KBM-7 (cell line): ENCODE measurements at regions not wholly inside any gene's neighbourhood (a gene's known extent, or its start where the extent isn't known, plus 50 kb on each side); places are given as distances from the start of the nearest gene placed in this dataset.

Source experiments
- DNase-seq: peaks from one replicate; pipeline ENCODE4 v3.0.0-alpha.2; 2015
- in situ Hi-C: fragments of 300-500 bp; cut with MboI; formaldehyde crosslinking; loops from 2 replicates; pipeline ENCODE4 v1.14.3; 2020; ENCODE audit warnings: low sequenced_read_pairs, low pct_unique_long_range_greater_than_20kb, mixed read lengths

DNA sequence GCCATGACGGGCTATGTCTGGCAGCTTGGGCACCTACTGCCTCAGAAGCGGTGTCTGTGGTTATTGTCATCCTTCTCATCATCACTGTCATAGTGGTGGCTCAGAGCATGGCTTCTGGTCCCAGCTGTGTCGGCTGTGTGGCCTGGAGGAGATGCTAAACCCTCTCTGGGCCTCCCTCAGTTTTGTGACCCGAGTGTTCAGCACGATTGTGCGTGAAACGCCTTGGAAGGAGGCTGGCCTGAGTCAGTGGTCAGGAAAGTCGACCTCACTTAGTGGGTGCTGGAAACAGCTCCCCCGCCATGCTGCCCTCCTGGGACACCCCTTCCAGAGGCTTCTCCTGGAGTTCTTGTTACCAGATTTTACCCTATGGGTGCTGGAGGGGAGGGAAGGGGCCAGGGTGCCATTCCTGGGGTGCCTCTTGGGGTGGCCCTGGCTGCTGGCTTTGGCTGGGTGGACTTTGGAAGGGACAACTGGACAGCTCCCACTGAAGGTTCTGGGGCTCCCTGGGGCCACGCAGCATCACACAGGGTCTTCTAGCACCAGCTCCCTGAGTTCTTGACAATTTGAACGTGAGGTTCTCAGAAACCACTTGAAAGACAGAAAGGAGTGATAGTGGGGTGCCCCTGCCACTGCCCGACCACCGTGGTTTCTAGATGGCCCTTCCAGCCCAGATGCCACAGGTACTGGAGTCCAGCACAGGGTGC lies 226.5 kb upstream of the GSE1 start:
- in situ Hi-C loops = no loop called here
- no peak for DNase-seq

DNA sequence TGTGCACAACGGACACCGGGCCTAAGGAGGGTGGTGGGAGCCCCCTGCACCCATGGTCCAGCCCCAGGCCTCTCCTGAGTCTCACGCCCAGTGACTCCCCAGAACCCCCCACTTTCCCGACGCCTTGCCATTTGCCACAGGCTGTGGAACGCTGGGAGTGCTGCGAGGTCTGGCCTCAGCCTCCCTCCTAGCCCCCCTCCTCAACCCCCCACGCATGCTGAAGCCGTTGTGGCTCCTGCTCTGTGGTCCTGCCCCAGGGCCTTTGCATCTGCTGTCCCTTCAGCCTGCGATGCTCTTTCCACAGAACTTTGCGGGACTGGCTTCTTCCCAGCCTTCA lies 226.0 kb upstream of the GSE1 start:
- in situ Hi-C loops = no loop called here

DNA sequence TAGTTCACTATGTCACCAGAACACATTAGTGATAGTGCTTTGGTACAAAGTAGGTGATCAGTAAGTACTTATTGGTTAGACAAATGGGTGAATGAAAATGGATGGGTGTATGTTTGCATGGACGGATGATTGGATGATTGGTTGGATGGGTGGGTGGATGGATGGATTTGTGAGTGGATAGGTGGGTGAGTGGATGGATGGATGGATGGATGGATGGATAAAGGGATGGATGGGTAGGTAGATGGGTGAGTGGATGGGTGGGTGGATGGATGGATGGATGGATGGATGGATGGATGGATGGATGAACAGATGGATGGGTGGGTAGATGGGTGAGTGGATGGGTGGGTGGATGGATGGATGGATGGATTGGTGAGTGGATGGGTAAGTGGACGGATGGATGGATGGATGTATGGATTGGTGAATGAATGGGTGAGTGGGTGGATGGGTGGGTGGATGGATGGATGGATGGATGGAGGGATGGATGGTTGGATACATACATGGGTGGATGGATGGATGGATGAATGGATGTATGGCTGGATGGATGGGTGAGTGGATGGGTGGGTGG lies 225.3 kb upstream of the GSE1 start:
- in situ Hi-C loops = no loop called here
- no peak for DNase-seq

More for the DNA sequence above, 226.0 kb upstream of the GSE1 start:
- no peak for DNase-seq

DNA sequence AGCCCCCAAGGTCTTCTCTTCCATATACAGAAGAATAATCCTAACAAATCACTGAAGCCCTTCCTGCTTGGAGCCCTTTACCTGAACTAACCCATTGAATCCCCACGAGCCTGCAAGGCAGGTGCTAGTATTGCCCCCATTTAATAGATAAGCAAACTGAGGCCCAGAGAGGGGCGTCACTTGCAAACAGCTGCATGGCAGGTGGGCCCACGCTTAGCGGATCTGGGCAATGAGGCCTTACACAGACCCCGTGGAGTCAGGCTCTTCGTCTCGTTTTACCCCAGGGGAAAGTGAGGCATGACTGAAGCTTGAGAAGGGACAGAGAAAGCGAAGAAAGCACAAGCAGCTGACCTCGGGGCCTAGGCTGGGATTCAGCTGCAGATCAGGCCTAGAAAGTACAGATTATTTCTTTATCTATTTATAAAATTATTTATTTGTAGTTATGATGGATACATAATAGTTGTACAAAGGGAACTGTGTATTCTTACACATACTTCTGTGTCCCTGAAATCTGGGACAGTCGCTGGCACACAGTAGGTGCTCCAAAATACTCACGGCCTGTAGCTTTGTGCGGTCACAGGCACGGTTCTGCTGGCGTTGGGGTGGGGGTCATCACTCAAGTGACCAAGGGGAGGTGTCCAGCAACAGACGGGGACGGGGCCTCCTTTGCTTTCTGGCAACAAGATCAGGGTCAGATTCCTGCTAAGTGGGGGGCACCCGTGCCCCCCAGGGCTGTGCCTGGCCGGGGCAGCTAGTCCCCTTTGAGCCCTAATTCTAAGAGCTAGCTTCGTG lies 223.2 kb upstream of the GSE1 start:
- no peak for DNase-seq
- in situ Hi-C loops = no loop called here

DNA sequence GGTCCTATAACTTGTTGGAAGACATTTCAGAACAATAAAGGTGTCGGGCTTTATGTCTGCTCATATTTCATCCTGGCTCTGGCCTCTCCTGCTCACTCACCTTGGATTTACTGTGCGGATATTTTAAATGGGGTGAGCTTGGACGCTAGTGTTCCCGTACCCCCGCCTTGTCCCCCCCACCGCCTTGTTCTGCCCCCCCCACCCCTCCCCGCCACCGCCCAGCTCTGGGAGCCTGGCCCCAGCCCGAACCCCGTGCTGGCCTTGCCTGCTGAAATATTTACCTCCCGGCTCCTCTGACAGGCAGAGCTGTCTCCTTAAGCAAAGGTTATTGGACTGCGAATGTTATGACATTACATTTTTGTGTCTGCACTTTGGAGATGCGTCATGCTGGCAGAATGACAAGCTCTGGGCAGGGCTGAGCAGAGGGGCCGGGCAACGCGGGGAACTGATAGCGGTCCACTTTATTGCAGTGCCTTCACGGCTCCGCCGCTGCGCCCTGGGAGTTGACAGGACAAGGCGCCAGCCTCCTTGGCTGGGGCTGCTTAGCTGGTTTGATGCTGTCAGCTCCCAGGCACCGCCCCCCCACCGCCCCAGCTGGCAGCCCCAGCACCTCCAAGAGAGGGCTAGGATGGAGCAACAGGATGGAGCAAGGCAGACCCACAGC lies 222.5 kb upstream of the GSE1 start:
- DNase-seq = peak; percentile 52
- in situ Hi-C loops = no loop called here

DNA sequence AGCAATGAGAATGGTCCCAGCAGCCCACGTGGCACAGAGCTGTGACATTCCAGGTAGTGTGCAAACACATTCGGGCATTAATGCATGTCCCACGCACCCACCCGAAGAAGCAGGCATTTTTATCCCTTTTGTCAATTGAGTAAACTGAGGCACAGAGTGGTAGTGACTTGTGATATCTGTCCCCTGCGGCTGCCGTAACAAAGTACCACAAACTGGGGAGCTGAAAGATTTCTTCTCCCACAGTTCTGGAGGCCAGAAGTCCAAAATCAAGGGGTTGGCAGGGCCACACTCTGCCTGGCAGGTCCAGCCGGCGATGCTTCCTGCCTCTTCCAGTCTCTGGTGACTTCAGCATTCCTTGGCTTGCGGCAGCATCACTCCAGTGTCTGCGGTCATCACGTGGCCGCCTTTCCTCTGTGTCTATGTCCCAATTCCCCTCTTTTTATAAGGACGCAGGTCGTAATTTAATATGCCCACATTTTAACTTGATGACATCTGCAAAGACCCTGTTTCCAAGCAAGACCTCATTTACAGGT lies 221.9 kb upstream of the GSE1 start:
- DNase-seq = no peak
- in situ Hi-C loops = no loop called here

DNA sequence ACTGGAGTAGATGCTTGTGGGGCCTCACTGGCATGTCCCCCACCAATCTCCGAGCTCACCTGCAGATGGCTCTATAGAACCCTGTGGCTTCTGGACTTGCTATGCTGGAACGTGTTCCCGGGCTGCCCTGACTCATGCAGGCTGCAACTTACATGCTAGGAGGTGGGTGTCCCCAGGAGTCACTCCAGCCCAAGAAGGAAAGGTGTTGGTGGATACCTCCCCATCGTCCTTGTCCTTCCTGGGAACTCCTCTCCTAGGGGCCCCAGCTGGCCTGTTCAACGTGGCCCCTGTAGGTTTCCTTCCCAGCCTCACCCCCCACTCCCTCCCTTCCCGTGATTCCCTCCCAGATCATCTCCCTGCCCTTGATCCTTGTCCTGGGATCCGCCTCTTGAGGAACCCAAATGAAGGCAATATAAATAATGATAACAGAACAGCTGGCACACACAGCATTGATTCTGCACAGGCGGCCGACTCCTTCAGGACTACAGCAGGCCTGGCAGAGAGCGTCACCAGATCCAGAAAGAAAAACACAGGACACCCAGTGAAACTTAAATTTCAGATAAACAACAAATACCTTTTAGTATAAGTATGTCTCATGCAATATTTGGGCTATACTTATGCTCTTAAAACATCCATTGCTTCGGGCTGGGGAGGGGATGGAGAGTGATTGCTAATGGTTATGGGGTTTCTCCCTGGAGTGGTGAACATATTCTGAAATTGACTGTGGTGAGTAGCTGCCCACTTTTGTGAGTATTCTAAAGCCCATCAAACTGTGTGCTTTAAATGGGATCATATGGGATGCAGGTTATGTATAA lies 221.1 kb upstream of the GSE1 start:
- no peak for DNase-seq
- in situ Hi-C loops = no loop called here

DNA sequence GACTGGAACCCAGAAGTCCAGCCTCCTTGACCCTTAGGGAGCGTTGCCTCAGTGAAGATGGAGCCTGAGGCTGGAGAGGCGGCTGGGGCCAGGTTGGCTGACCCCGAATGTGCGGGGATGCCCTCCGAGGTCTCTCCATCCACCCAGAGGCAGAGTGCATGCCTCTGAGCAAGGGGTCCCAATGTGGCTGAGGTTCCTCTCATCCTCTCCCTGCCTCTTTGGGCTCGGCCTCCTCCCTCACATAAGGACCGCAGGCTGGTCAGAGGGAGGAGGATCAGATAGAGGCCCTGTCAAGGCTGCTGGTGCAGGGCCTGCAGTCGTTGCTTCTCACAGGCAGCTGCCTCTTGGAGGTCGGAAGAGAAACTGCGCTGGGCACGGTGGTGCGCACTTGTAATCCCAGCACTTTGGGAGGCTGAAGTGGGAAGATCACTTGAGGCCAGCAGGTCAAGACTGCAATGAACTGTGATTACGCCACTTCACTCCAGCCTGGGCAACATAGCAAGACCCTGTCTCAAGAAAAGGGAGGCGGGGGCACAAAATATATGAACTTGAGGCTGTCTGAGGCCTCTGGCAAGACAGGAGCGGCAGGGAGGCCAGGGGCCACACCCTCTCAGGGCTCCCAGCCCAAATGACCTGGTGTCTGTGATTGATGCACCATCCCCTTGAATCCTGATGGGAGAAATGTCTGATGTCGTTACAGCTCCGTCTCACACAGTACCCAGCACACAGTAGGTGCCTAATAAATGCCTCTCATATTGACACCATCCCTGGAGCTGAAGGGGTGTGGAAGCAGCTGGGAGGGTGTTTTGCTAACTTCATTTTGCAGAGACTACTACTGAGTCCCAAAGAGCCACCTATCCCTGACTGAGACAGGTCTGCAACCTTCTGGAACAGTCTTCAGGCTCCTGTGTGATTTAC lies 220.1 kb upstream of the GSE1 start:
- no peak for DNase-seq
- in situ Hi-C loops = no loop called here

DNA sequence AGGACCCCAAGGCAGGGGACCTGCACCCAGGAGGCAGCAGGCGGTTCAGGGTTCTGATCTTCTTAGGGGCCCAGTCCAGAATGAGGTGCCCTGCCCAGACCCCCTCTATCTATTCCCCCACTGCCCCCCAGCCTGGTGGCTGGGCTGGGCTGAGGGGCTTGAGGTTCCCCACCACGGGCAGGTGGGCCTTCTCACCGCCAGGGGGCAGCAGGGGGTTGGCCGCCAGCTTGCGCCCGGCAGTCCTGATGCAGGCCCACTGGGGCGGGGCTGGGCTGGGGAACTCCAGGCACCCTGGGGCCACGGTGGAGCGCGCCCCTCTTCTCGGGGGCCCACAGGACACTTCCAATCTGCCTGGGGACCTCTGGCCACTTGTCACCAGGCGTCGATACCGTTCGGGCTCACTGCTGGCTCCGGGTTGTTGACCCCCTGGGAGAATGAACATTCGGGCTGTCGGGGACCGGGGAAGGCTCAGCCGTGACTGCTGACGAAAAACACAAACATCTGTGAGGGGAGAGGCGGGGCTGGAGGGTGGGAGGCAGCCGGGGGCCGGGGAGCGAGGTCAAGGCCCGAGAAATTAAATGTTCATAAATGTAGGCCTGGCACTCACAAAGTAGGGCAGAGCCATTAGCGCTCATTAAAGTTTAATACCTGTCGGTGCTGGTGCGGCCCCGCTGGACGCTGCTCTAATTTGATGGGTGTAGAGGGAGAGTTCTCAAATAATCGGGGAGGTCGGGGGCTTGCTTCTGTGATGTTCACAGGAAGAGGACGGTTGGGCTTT lies 219.3 kb upstream of the GSE1 start:
- DNase-seq = peak; percentile 66
- in situ Hi-C loops = no loop called here

DNA sequence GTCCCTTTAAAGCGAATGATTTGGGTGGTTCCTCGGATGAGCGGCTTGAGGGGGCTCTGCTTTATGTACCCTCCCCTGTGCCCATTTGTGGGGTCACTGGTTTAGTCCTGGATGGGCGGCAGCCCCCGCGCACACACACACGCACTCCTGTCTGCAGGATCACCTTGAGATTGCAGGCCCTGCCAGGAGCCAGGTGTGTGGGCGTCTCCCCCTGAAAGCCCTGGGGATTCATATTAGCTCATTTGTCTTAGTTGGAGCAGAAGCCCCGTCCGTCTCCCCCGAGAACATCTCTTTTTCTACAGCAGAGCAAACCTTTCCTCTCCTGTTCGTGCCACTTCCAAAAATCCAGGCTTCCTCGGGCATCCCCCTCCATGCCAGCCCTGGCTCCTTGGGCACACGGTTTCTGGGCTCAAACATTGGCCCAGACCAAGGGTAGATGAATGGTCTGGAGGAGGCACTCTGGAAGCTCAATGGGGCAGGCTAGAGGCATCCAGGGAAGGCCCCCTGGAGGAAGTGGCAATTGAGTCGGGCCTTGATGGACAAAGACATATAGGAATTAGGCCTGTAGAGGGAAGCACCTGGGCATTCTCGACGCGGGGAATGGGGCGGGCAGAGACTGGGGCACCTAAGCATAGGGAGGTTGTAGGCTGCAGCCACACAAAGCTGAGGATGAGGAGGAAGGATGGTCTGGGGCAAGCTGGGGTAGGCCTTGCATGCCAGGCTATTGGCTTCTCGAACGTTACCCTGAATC lies 218.5 kb upstream of the GSE1 start:
- DNase-seq = no peak
- in situ Hi-C loops = no loop called here

DNA sequence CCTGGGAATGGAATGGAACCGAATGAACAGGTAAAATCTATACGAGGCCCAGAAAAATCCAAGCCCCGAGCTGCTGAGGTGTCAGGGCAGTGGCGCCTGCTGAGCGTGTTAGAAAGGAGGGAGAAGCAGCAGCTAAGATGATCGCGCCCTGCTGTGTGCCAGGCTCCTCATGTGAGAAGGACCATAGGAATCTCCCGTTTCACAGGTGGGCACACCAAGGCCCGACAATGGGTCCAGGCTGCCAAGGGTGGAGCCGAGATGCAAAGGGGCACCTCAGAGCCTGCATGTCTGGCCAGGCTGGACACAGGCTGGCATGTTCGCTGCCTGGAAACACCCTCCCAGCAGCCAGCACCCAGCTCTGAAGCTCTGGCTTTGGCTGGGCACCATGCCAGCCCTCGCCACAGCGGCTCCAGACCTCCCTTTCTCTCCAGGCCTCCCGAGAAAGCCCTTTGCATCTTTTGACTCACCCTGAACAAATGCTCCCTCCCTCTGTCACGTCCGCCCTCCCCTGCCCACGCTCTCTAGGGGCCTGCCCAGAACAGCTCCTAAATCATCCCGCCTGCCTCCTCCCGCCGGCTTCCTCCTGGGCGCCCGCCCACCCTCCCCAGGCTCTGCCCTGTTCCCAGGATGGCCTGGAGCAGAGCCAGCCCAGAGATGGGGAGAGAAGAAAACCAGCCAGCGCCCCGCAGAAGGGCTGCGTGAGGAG lies 217.8 kb upstream of the GSE1 start:
- in situ Hi-C loops = no loop called here
- DNase-seq = peak; percentile 72

DNA sequence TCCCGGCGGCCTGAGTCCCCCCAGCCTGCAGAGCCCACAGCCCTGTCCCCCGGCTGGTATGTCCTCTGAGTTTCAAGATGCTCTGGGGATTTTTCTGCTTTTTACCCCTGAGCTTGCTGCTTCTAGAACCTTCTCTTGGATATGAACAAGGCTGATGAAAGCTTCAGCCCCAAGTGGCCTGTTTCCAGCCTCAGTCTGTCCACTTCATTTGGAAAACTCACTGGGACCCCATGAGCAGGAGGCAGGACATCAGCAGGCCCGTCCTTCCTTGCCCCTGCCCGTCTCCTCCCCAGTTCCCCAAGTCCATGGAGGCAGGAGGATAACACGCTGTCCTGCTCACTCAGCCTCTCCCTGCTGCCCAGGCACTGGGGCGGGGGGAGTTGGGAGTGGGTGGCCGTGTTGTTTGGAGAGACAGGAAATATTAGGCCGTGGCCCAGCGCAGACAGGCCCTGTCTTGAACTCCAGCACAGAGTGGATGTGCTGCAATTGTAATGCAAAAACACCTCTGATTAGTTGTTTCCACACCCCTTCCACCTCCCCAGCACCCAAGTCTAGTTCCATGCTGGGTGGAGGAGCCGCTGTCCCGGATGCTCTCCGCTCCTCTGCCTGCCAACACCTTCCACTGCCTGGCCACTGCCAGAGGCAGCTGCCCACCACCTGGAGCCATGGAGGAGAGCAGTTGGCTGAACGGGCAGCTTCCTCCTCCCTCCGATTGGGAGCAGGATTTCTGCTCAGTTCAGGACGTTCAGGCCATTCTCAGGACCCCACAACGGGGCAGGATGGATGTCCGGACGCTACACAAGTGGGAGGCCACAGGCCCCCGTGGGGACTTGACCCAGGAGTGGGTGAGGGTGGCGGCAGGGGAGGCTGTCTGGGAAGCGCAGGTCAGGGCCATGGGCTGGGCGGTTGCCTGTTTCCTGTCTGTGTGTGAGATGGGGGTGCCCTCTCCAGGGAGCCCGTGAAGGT lies 216.9 kb upstream of the GSE1 start:
- no peak for DNase-seq
- in situ Hi-C loops = no loop called here

DNA sequence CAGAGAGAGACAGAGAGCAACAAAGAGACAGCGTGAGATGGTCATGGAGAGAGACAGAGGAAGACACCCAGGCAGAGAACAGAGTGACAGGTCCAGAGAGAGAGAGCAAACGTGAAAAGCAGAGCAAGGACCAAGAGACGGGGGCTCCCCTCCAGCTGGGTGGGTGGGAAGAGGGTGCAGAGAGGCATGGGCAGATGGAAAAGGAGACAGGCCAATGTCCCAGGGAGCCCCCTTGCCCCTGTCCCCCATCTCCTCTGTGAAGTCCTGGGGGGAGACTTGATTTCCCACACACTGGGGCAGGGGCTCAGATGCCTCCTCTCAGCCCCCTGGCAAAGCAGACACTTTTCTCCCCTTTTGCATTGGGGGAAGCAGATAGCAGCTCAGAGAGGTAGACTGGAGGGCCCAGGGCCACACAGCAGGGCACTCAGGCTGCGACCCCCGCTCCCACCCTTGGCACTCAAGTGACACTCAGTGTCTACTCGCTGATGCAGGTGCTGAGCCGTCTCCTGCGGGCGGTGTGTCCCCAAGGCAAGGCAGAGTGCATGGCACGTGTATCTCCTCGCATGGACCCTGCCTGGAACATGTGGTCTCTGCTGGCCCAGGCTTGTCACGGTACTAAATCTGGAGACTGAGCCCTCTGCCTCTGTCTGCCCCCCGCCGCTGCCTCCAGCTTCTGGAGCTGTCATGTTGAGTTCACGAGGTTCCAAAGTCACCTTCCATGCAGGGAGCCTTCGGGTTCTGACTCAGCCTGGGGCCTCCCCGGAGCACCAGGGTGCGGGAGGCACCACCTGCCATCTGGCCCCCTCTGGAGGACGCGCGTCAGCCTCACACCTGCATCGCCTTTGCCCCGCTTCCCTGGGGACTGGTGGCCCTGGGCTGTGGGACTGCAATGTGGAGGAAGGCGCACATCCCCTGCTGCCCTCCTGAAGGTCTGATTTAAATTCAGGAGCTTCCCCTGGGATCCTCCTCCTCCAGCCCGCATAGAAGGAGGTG lies 215.9 kb upstream of the GSE1 start:
- in situ Hi-C loops = no loop called here
- no peak for DNase-seq

DNA sequence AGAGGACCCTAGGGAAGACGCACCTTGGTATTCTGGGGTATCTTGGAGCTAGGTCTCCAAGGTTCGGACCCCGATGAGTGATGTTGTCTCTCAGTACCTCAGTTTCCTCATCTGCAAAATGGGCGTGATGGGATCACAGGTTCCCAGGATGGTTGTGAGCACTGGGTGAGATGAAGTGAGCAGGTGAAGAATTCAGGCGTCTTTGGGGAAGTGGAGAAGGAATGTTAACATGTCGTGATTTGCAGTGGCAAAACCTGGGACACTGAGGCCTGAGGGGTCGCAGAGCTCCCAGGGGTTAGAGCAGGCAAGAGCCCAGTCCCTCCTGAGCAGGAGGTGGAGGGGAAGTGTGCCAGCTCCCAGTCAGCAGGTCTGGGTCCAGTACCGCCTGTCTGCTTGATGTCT lies 215.1 kb upstream of the GSE1 start:
- in situ Hi-C loops = no loop called here
- no peak for DNase-seq
